ENCODE measurements at regions not wholly inside any gene's neighbourhood (a gene's known extent, or its start where the extent isn't known, plus 50 kb on each side); places are given as distances from the start of the nearest gene placed in this dataset.

- TF ChIP-seq GATA3 (IDR thresholded peaks at IDR 0.05; ENCODE audit: low read depth, low read length) = no peak
- TF ChIP-seq GATA2 (IDR thresholded peaks at IDR 0.05; ENCODE audit: low read depth, low read length) = no peak
These were observed 373.9 kb downstream of the AASDHPPT start for GRCh38 chr11:106451228-106451922.
